Pancreas (tissue), 10 donors: ENCODE measurements at regions not wholly inside any gene's neighbourhood (a gene's known extent, or its start where the extent isn't known, plus 50 kb on each side); places are given as distances from the start of the nearest gene placed in this dataset.

Experiments
- ATAC-seq, 4 donors: fragments of 200-7000 bp; cut with Tn5 transposase; one replicate each; pipeline versions ENCODE4 v1.8.0 to v1.9.1; 2020; ENCODE audit warnings: mild to moderate bottlenecking in 4 of 4, moderate library complexity in 4 of 4
- DNase-seq, 6 donors: peaks; one replicate each; pipeline ENCODE4 v3.0.0-alpha.2; 2020
- FAIRE-seq: peaks from 2 replicates; lab custom pipeline; 2012; peaks lifted over from hg19 to GRCh38; lab: Jason Lieb, UNC
- H3K27ac ChIP-seq, 4 donors: fragments of 200-600 bp; sonication (generic); 1 replicate in 3 of 4; 2 replicates in 1 of 4; pipeline versions ENCODE4 v1.5.0 to v1.8.0; 2020
- H3K27me3 ChIP-seq, 4 donors: fragments of 200-600 bp; one replicate each; pipeline ENCODE4 v1.8.0; 2021
- H3K36me3 ChIP-seq, 3 donors: fragments of 200-600 bp; sonication (generic) in 1 of 3; one replicate each; pipeline versions ENCODE4 v1.5.0 to v1.8.0; 2020 to 2021
- H3K4me1 ChIP-seq, 3 donors: fragments of 200-600 bp; one replicate each; pipeline ENCODE4 v1.8.0; 2021
- H3K4me3 ChIP-seq, 4 donors: fragments of 200-600 bp; sonication (generic) in 2 of 4; one replicate each; pipeline versions ENCODE4 v1.5.0 to v1.8.0; 2020 to 2021
- H3K9me3 ChIP-seq, 4 donors: fragments of 200-600 bp; one replicate each; pipeline ENCODE4 v1.8.0; 2021
- CTCF ChIP-seq, 4 donors: fragments of 200-600 bp; sonication (generic) in 3 of 4; IDR thresholded peaks; one replicate each; pipeline versions ENCODE4 v1.5.0 to v1.8.0; 2021; ENCODE audit warnings: antibody characterized with exemption in 4 of 4
- WGBS, 2 donors: extraction: QIAGEN DNeasy Blood & Tissue Kit; methylation state at CpG; one replicate each; pipeline ENCODE4 v1.1.7; 2013; 5-methylcytosine and 5-hydroxymethylcytosine counted together
- intact Hi-C, 3 donors: fragments of 100-400 bp; cut with DNase I; formaldehyde crosslinking; loops; one replicate each; pipeline versions ENCODE4 v1.11.1 to v1.14.2; 2022
- donor health status: healthy with polysubstance abuse.
- donor health status: DM: no; HTN: no; CAD: no; lungs with moderate emphysema.
- donor health status: DM: no; HTN: no; CAD: no.
- donor health status: control.
- donor health status: control.
- donor health status: Bipolar disorder and iron deficiency.
- donor health status: DM: yes; HTN: yes; CAD: no.
- donor health status: DM: no; HTN: no; CAD: no.
- donor health status: DM: no; HTN: no; CAD: no.
- donor health status: DM: yes; HTN: yes; CAD: no.

GRCh38 chr3:182268711-182269110, 524.6 kb upstream of the ATP11B start:
- Histone ChIP-seq H3K27me3 (no peaks in the 10 kb centered on the region), H3K4me3 (no peak overlapping the region), H3K27ac (no peak overlapping the region), H3K36me3 (no peaks in the 10 kb centered on the region), H3K9me3 (no peaks in the 10 kb centered on the region), H3K4me1 (no peaks in the 10 kb centered on the region)
- DNase-seq (no peak), FAIRE-seq (no peak), ATAC-seq (no peak)
- 62 to 65% methylated on average over 4 of the region's 4 CpGs for WGBS, 2 donors
- intact Hi-C loops, result no loop called here
- TF ChIP-seq CTCF (IDR thresholded peaks at IDR 0.05), result no peak

GRCh38 chr3:182276512-182276911, 516.8 kb upstream of the ATP11B start:
- no peak for TF ChIP-seq CTCF (IDR thresholded peaks at IDR 0.05)
- H3K27ac ChIP-seq, result no peak overlapping the region
- H3K36me3 ChIP-seq, result no peaks in the 10 kb centered on the region
- no peaks in the 10 kb centered on the region for H3K4me1 ChIP-seq
- no peaks in the 10 kb centered on the region for H3K27me3 ChIP-seq
- H3K9me3 ChIP-seq, result no peaks in the 10 kb centered on the region
- intact Hi-C loops, result no loop called here
- H3K4me3 ChIP-seq, result no peak overlapping the region
- whole genome bisulfite sequencing, 2 donors, result 45 to 80% methylated on average over 4 of the region's 4 CpGs
- ATAC-seq (no peak), FAIRE-seq (no peak), DNase-seq (no peak)

GRCh38 chr3:182284793-182285192, 508.5 kb upstream of the ATP11B start:
- intact Hi-C loops, result no loop called here
- Histone ChIP-seq H3K27ac (no peak overlapping the region), H3K27me3 (no peaks in the 10 kb centered on the region), H3K4me3 (no peak overlapping the region), H3K36me3 (no peaks in the 10 kb centered on the region), H3K4me1 (no peaks in the 10 kb centered on the region), H3K9me3 (no peaks in the 10 kb centered on the region)
- 17 to 31% methylated on average over 5 of the region's 5 CpGs for WGBS, 2 donors
- DNase-seq (no peak), ATAC-seq (peak in 2 of 4 donors; percentile 25 to 44), FAIRE-seq (no peak)
- TF ChIP-seq CTCF (IDR thresholded peaks at IDR 0.05), result no peak

- H3K4me3 ChIP-seq, result no peak overlapping the region
- H3K9me3 ChIP-seq, result no peaks in the 10 kb centered on the region
- DNase-seq, result no peak
- H3K27me3 ChIP-seq, result no peaks in the 10 kb centered on the region
- TF ChIP-seq CTCF (IDR thresholded peaks at IDR 0.05), result no peak
- H3K27ac ChIP-seq, result no peak overlapping the region
- no peaks in the 10 kb centered on the region for H3K4me1 ChIP-seq
- ATAC-seq, result no peak
- intact Hi-C loops, result no loop called here
- no peak for FAIRE-seq
- no peaks in the 10 kb centered on the region for H3K36me3 ChIP-seq
- WGBS, 2 donors, result 13% methylated on average over 1 of the region's 1 CpG
Observed at GRCh38 chr3:182292591-182292990, 500.7 kb upstream of the ATP11B start.

GRCh38 chr3:182294256-182294655, 499.0 kb upstream of the ATP11B start:
- ATAC-seq (no peak), FAIRE-seq (no peak), DNase-seq (no peak)
- Histone ChIP-seq H3K27me3 (no peaks in the 10 kb centered on the region), H3K4me3 (no peak overlapping the region), H3K4me1 (no peaks in the 10 kb centered on the region), H3K36me3 (no peaks in the 10 kb centered on the region), H3K27ac (no peak overlapping the region), H3K9me3 (no peaks in the 10 kb centered on the region)
- intact Hi-C loops, result no loop called here
- 92 to 93% methylated on average over 2 of the region's 2 CpGs for WGBS, 2 donors
- TF ChIP-seq CTCF (IDR thresholded peaks at IDR 0.05), result no peak
